GM19463 (cell line): ENCODE measurements at regions not wholly inside any gene's neighbourhood (a gene's known extent, or its start where the extent isn't known, plus 50 kb on each side); places are given as distances from the start of the nearest gene placed in this dataset.
"Not testable (repeated sequence)": the region's sequence is repeated elsewhere in the genome, so short reads cannot be mapped to it uniquely, and the experiment has no call there.

Experiments
- ATAC-seq: cut with Tn5 transposase; IDR thresholded peaks from one replicate; pipeline ENCODE4 v1.9.1; 2021; ENCODE audit warnings: mild to moderate bottlenecking, moderate library complexity; ENCODE audit not compliant: unreplicated experiment

DNA sequence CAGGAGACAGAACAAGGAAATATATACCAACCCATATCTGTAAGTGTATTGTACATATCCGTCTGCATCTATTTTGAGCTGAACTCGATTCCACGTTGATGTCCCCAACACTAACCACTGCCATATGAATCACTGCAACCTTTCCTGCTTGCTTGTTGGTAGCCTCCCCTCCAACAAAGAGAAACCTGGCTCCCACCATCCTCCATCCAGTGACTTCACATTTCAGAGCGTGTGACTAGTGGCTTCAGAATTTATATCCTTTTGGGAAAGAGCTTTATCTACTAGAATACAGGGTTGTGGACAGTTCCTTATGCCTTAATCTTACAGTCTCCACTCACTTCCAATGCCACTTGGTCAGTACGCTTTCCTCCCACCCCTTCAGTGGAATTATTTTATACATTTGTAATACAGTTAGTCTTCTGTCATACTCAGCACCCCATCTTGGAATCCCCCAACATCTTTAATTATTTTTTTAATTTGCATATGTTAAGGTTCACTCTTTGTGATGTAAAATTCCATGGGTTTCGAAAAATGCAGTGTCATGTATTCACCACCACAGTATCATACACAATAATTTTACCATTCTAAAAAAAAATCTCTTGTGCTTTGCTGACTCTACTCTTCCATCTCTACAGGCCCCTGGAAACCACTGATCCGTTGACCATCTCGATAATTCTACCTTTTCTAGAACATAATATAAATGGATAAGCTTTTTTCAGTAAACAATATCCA, 264.7 kb downstream of the BCL2L11 start:
- not testable (repeated sequence) for ATAC-seq

DNA sequence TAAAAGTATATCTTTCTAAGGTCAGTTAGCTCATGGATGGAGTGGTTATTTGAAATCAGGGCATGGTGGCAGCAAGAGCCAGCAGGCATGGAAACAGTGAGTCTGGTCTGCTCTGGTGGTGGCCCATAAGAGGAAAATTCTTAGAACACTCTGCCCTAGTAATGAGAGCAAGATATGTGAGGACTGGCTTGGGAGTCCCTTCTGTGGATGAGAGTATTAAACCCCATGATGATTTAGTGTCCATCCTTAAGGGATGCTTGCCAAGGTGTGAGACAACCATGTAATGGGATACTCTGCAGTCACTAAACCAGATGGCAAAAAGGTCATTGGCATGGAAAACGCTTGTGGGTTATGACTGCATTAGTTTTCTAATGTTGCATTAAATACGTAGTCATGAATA, 269.9 kb downstream of the BCL2L11 start:
- not testable (repeated sequence) for ATAC-seq

DNA sequence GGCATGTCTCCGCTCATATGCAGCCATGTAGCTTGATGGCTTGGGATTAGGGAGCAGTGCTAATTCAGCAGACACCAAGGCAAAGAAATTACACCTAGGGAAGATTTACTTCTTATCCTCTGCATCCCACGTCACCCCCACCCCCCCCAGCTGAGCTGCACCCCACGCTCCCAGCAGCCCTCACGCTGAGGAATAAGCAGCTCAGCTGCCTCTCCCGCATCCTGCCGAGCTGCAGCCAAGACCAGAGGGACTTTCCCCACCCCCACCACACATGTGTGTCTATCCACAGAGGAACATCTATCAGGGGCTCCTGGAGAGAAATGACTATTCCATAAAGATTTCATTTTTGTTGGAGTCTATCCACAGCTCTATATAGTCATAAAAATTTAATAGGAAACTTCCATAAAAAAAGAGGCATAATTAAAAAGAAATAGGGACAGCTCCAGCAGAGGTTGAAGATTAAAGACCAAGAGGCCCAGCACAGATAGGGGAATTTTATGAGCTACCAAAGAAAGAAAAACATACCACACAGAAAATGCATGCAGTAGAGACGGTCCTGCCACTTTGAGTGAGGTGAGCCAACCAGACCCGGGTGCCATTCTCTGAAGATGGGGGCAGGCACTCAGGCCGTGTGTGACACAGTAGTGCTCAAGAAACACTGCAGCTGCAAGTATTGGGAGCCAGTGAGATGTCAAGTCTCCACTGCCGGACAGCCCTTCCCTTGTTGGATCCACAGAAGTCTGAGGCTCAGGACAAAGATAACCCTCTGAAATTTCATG, 274.8 kb downstream of the BCL2L11 start:
- not testable (repeated sequence) for ATAC-seq

DNA sequence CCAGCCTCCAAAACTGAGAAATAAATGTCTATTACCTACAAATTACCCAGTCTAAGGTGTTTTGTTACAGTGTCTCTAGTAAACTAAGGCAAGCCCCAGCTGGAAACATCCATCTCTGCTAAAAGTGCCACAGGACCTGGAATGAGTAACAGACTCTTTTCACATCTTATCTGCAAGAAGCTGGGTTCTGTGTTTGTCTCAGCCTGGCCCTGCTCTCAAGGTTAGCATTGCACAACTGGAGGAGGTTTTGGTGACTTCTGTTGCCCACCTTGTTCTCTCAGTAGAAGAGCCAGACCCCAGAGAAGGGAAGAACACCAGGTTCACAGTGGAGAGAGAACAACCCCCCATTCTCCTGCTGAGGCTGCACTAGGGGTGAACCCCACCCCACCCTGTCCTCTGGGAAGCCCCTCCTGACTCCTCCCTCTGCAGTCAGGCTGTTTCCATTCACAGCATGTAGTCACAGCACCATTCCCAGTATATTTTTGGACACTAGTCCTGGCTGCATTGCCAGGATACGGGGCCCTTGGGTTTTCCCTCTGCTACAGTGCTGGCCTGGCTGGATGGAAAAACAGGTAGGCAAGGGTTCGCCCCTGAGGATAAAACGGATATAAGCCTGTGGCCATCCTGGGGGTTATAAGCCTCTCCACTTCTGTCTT, 280.0 kb downstream of the BCL2L11 start:
- not testable (repeated sequence) for ATAC-seq

DNA sequence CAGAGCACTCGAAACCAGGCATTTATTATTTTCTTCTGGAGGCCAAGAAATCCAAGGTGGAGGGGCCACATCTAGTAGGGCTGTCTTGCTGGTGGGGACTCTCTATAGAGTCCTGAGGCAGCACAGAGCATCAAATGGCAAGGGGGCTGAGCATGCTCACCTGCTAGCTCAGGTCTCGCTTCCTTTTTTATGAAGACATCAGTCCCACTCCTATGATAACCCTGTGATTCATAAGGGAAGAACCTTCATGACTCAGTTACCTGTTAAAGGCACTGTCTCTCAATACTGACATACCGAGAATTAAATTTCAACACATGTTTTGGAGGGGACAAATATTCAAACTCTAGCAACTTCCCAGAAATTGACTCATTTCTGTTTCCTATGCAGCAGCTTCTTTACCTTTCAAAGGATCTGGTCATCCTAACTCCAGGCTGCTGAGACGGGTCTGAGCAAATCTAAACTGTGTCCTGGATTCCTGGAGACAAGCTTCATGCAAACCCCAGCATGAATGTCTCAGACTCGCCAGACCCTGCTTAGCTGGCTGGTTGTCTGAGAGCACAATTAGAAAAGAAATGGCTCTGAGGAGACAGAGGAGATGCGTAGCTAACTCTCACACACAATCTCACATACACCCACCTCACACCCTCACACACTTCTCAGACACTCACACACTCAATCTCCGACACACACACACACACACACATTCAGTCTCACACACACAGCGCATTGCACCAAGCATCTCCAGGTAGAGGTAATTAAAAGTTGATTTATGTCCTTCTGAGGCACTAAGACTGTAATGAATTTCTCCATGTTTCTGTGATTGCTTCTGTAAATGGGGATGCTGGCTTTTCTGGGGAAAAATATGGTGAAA, 280.8 kb downstream of the BCL2L11 start:
- ATAC-seq, result not testable (repeated sequence)

DNA sequence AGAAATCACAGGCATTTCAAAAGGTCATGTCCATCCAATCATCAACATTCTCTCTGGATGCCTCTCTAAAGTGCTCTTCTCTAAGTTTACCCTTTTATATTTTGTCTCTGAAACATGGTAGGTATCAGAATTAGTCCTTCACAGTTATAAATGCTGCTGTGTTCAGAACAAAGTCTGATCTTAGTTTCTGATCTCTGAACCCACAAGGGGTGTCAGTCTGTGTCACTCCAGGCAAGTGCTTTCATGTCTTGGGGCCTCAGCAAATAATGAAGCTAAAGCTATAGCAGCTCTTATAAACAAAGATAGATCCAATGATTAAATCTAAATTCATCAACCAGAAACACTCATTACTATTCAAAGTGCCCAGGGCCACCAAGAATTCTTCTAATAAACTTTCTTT, 281.7 kb downstream of the BCL2L11 start:
- not testable (repeated sequence) for ATAC-seq

DNA sequence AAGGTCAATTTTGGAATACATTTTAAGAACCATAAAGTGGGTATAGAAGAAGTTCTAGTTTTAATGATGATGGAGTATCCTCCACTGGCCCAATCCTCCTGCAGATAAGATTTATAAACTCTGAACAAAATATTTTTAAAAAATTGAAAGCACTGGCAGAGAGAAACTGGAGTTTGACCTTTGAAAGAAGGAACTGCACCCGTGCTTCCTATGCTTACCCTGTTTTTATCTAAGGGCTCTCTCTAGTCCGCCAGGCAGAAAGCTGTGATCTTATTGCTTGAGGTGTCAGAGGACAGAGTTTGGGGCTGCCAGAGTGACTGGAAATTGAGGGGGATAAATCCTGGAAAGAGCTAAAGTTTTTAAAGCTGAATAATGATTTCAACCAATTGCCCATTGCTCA, 282.6 kb downstream of the BCL2L11 start:
- not testable (repeated sequence) for ATAC-seq

DNA sequence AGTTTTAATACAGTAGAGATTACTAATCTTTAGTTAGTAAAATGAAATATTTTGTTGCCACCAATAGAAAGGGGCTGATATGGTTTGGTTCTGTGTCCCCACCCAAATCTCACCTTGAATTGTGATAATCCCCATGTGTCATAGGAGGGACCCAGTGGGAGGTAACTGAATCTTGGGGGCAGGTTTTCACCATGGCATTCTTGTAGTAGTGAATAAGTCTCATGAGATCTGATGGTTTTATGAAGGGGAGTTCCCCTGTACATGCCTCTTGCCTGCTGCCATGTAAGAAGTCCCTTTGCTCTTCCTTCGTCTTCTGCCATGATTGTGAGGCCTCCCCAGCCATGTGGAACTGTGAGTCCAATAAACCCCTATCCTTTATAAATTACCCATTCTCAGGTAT, 285.9 kb downstream of the BCL2L11 start:
- not testable (repeated sequence) for ATAC-seq

DNA sequence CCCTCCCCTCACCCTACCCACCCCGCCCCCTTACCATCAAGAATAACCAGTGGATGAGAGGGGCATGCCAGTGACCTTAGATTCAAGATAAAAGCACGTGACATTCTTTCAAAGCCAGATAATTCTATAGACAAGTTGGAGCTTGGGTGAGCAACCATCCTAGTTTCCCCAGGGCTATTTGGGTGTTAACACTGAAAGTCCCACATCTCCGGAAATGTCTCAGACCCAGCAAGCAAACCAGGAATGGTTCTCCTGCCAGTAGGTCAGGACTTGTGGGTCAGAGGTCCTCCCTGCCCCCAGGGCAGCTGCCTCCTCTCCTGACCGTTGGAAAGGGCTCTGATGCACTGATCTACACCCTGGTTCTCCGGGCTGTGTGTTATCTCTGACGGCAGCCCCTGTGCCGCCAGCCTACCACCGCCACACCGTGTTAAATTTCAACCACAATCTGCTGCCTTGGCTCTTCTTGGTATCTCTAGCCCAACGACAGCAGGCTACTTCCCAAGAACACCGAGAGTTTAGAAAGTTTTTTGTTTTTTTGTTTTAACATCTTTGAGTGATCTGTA, 287.0 kb downstream of the BCL2L11 start:
- not testable (repeated sequence) for ATAC-seq

DNA sequence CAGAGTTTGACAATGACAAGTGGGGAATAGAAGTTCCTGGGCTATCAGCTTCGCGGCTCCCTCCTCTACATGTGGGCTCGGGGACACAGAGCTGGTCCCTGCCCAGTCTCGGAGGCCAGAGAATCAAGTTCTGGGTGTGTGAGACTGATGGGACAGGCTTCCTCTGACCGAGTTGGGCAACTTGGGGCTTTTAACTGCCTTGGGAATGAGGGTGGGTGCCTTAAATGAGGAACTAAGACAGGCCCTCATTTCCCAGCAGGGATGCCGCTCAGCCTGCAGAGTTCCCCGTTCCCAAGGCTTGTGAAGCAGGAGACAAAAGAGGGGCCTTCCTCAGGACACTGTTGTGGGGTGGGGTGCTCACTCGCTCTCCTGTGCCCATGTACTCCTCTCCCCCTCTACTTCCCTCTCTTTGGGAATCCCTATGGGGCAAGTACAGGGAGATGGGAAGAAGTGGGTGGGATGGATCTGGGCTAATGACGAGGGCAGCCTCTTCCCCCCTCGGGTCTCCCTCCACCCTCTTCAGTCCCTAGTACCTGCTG, 290.2 kb downstream of the BCL2L11 start:
- ATAC-seq, result not testable (repeated sequence)

DNA sequence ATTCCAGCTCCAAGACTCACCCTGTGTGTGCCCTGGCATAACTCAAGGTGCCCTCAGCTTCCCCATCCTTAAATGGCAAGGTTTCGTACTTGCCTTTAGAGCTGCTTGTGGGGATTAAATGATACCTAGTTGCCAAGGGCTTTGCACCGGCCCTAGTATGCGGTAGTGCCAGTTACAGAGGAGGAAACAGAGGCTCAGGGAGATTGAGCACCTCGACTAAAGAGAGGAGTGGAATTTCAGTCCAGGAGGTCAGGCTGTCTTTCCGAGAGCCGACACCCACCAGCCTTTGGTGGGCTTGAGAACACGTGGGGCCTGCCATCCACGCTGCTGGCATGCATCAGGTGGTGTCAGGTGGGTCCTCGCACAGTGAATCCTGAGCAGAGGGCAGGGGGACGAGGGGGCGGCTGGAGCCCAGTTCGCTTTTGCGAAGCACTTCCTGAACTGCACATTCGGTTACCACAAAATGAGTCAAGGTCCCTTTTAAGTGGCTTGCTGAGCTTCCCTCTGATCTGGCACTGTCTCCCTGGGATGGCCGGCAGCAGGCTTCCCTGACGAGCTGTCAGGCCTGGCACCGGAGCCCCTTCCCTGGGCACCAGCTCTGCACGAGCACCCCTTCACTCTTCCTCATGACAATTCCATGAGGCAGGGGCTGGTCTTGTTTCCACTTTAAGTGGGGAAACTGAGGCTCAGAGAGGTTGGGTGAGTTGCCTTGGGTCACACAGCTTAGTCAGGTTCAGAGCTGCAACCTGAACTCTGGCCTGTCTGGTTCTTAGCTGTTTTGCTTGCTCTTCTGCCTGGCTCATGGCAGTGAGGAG, 291.4 kb downstream of the BCL2L11 start:
- not testable (repeated sequence) for ATAC-seq

DNA sequence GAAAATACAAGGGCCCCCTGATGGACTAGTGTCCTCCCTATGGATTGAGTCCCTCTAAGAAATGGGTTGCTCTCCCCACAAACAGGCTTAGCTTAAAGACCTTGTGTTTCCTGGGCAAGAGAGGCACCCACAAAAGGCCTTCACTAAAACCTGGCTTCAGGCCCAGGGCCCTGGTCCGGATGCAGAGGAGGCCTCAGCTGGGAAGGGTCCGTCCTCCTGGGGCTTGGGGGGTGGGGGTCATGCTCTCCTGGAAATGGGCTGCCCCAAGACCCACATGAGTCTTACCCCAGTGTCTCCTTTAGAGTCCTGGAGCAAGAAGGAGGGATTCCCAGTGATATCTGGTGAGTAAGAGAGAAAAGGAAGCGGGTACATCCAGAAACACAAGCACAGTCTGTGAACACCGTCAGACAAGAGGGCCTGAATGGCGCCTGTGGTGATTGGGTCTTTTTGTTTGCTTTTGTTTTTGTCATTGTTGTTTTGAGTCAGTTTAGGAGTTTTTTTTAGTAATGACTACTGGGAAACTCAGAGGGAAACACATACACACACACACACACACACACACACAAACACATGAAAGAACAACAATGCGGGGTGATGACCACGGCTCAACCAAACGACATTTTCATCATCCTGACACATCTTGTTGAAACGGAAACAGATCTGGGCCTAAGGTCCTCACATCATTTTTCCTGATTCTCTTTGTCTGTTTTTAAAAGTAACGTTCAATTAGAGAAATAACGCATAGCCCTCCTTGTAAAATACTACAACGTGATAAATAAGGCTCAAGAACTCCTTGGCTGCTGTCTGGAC, 292.3 kb downstream of the BCL2L11 start:
- not testable (repeated sequence) for ATAC-seq

DNA sequence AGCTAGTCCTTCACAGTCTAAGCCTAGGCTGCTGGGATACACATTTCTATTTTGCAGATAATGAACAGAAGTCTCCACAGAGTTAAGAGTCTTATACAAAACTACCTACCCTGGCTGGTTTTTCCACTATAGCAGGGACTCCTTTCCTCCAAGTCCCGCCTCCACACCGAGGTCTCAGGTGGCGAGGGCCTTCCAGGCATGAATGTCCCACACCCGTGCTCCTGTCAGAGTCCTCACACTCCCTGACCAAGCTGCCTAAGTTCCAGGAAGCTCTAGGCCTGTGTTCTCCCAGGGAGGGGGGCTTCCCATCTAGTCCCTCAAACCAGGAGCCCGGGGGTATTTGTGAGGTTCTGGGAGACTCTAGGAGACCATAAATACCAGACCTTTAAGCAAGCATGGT, 293.2 kb downstream of the BCL2L11 start:
- ATAC-seq, result not testable (repeated sequence)

DNA sequence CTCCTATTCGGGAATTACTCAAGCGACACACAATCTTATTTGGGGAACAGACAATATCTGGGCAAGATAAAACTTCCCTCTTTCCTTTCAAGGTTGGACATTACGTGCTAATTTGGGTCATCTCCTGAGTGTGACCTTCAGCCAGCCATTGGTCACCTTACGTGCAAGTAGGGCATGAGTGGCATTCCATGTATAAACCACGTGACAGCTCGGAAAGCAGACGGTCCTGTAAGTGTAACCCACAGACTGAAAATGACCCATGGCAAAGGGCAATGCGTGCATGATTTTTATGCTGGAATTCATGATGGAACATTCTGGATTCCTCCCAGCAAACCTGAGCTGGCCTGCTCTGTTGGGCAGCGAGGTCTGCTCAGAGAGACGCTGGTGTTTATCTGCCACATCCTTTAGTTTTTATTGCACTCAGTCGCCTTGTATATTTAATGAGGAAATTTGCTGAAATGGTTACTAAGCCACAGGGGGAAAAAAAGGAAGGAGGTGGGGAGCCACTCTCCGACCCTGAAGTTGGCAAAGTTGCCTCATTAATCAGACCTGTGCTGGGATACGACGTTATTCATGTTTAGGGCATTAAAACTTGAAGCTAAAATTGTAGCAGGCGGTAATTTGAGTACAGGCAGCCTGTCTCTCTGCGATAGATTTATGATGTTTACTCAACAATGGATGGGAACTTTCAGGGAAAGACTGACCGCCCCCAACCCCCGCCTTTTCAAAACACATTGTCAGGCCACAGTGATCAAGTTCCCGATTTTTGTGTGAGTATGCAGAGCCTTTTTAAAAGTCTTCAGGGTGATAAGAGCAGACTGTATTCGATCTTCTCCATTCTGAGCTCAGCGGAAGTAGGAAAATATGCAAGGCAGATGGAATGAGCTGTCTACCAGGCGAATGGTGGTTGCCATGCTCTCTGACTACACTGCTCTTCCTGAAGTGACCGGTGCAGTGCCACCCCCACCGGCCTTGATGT, 295.3 kb downstream of the BCL2L11 start:
- not testable (repeated sequence) for ATAC-seq

DNA sequence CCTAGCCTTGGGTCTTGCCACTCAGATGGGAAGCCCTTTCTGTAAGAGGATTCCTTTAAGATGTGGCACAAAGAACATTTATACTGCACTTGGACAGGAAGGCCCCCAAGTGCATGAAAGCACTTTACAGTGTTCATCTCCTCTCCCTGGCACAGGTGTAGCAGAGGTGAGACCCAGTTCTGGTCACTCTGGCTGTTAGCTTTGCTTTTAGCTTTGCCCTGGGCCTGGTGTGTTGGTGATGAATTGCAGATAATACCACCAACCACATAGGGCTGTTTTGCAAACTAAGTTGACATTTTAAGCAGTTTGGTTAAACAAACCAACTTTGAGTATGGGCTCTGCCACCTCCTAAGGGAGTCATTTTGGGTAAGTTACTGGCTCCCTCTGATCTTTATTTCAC, 296.3 kb downstream of the BCL2L11 start:
- not testable (repeated sequence) for ATAC-seq

DNA sequence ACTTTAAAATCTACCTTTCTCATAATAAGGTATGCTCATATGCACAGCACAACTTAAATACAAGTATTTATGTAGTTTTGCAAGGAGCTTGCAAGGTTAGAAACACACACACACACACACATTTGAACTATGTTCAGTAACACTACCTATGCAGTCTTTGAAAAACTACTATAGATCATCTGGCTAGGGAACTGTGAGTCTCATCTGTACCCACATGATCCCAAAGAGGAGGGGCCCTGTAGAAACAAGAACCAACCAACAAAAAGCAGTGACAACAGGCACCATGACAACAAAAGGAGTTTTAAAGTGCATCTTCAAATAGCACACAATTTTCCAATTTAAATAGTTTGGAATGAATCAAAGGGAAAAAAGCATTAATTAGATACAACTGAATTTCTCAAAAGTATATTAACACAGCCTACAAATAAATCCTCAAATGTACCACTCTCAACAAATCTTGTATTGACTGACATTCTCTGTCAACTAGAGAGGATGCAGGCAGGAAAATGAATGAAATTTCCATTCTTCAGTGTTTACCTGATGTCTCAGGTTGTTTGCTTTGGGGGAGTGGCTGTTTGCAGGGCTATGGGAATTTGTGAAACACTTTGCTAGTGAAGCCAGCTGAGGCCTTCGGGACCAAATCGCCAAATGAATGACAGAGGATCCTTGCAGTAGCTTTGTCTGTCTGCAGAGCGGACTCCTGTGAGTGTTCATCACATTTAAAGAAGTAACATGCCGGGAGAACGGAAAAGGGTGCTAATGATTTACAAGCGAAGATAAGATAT, 297.6 kb downstream of the BCL2L11 start:
- not testable (repeated sequence) for ATAC-seq
